ENCODE measurements at regions not wholly inside any gene's neighbourhood (a gene's known extent, or its start where the extent isn't known, plus 50 kb on each side); places are given as distances from the start of the nearest gene placed in this dataset.

GRCh38 chr11:105297463-105297862 is 157.9 kb upstream of the CARD18 start:
- Histone ChIP-seq H3K9ac (ENCODE audit: low read length) (no peak overlapping the region), H3F3A (ENCODE audit: insufficient read depth, low read length, poor library complexity, severe bottlenecking) (no peaks in the 10 kb centered on the region), H3K79me2 (replicated peaks; ENCODE audit: insufficient read depth, low read length) (no peaks in the 10 kb centered on the region), H3K4me2 (ENCODE audit: low read length) (no peak overlapping the region), H2AFZ (ENCODE audit: low read depth, low read length) (no peak overlapping the region), H3K9me3 (ENCODE audit: low read length) (no peaks in the 10 kb centered on the region), H3K9me2 (ENCODE audit: insufficient read depth, low read length) (no peaks in the 10 kb centered on the region), H4K20me1 (ENCODE audit: insufficient read depth) (no peaks in the 10 kb centered on the region), H3K36me3 (ENCODE audit: insufficient read depth, low read length) (no peaks in the 10 kb centered on the region), H3K4me3 (ENCODE audit: low read length) (no peak overlapping the region), H3K27me3 (ENCODE audit: insufficient read depth, low read depth, low read length) (no peaks in the 10 kb centered on the region), H3K27ac (ENCODE audit: low read length) (no peak overlapping the region)
- TF ChIP-seq EP300 (conservative IDR thresholded peaks at IDR 0.05; ENCODE audit: poor library complexity, severe bottlenecking) (no peak), CTCF (IDR thresholded peaks at IDR 0.05; ENCODE audit: poor library complexity, severe bottlenecking) (no peak), EZH2 (IDR thresholded peaks at IDR 0.05; ENCODE audit: borderline replicate concordance, insufficient read depth, low read length, poor library complexity, severe bottlenecking) (no peak), REST (IDR thresholded peaks at IDR 0.05; ENCODE audit: borderline replicate concordance) (no peak), POLR2AphosphoS5 (IDR thresholded peaks at IDR 0.05) (no peak), RAD21 (conservative IDR thresholded peaks at IDR 0.05) (no peak), MXI1 (conservative IDR thresholded peaks at IDR 0.05; ENCODE audit: poor library complexity, severe bottlenecking) (no peak), TAF1 (IDR thresholded peaks at IDR 0.05; ENCODE audit: low read depth) (no peak), SMC3 (conservative IDR thresholded peaks at IDR 0.05; ENCODE audit: poor library complexity) (no peak)

- H3K79me2 ChIP-seq (replicated peaks; ENCODE audit: insufficient read depth, low read length) = no peaks in the 10 kb centered on the region
- no peak overlapping the region for H2AFZ ChIP-seq (ENCODE audit: low read depth, low read length)
- no peak overlapping the region for H3K4me2 ChIP-seq (ENCODE audit: low read length)
- no peaks in the 10 kb centered on the region for H3F3A ChIP-seq (ENCODE audit: insufficient read depth, low read length, poor library complexity, severe bottlenecking)
- no peaks in the 10 kb centered on the region for H3K27me3 ChIP-seq (ENCODE audit: insufficient read depth, low read depth, low read length)
- H3K27ac ChIP-seq (ENCODE audit: low read length) = no peak overlapping the region
- H3K9ac ChIP-seq (ENCODE audit: low read length) = no peak overlapping the region
- H3K9me2 ChIP-seq (ENCODE audit: insufficient read depth, low read length) = no peaks in the 10 kb centered on the region
- no peaks in the 10 kb centered on the region for H3K36me3 ChIP-seq (ENCODE audit: insufficient read depth, low read length)
- H3K4me3 ChIP-seq (ENCODE audit: low read length) = no peak overlapping the region
- H3K9me3 ChIP-seq (ENCODE audit: low read length) = no peaks in the 10 kb centered on the region
- TF ChIP-seq EP300 (conservative IDR thresholded peaks at IDR 0.05; ENCODE audit: poor library complexity, severe bottlenecking) = no peak
- TF ChIP-seq REST (IDR thresholded peaks at IDR 0.05; ENCODE audit: borderline replicate concordance) = no peak
- no peak for TF ChIP-seq EZH2 (IDR thresholded peaks at IDR 0.05; ENCODE audit: borderline replicate concordance, insufficient read depth, low read length, poor library complexity, severe bottlenecking)
- TF ChIP-seq TAF1 (IDR thresholded peaks at IDR 0.05; ENCODE audit: low read depth) = no peak
- no peak for TF ChIP-seq RAD21 (conservative IDR thresholded peaks at IDR 0.05)
- no peak for TF ChIP-seq SMC3 (conservative IDR thresholded peaks at IDR 0.05; ENCODE audit: poor library complexity)
- TF ChIP-seq POLR2AphosphoS5 (IDR thresholded peaks at IDR 0.05) = no peak
- no peak for TF ChIP-seq CTCF (IDR thresholded peaks at IDR 0.05; ENCODE audit: poor library complexity, severe bottlenecking)
- TF ChIP-seq MXI1 (conservative IDR thresholded peaks at IDR 0.05; ENCODE audit: poor library complexity, severe bottlenecking) = no peak
- no peaks in the 10 kb centered on the region for H4K20me1 ChIP-seq (ENCODE audit: insufficient read depth)
Measured at GRCh38 chr11:105296806-105297205, 157.2 kb upstream of the CARD18 start.
